ENCODE measurements at regions not wholly inside any gene's neighbourhood (a gene's known extent, or its start where the extent isn't known, plus 50 kb on each side); places are given as distances from the start of the nearest gene placed in this dataset.

GRCh38 chr12:76219806-76220205 is 128.4 kb downstream of the BBS10 start:
- H3K9me3 ChIP-seq, result no peaks in the 10 kb centered on the region
- H3K36me3 ChIP-seq, result no peaks in the 10 kb centered on the region
- no peak for DNase-seq
- H3K4me1 ChIP-seq, result no peaks in the 10 kb centered on the region
- intact Hi-C loops (cut with DNase I), result no loop called here
- H3K27ac ChIP-seq, result no peak overlapping the region
- no peak overlapping the region for H3K9ac ChIP-seq (ENCODE audit: low read depth in 2 of 2, low read length in 2 of 2)
- TF ChIP-seq CTCF (IDR thresholded peaks at IDR 0.05), result no peak
- H3K4me3 ChIP-seq, result no peak overlapping the region
- no peaks in the 10 kb centered on the region for H3K27me3 ChIP-seq

GRCh38 chr12:76216585-76217472 is 131.4 kb downstream of the BBS10 start:
- intact Hi-C loops (cut with DNase I), result no loop called here
- no peak overlapping the region for H3K9ac ChIP-seq (ENCODE audit: low read depth in 2 of 2, low read length in 2 of 2)
- no peaks in the 10 kb centered on the region for H3K27me3 ChIP-seq
- H3K9me3 ChIP-seq, result no peaks in the 10 kb centered on the region
- no peaks in the 10 kb centered on the region for H3K4me1 ChIP-seq
- H3K27ac ChIP-seq, result no peak overlapping the region
- H3K36me3 ChIP-seq, result no peaks in the 10 kb centered on the region
- TF ChIP-seq CTCF (IDR thresholded peaks at IDR 0.05), result no peak
- no peak for DNase-seq
- no peak overlapping the region for H3K4me3 ChIP-seq

- Histone ChIP-seq H3K4me3 (no peak overlapping the region), H3K9me3 (no peaks in the 10 kb centered on the region), H3K36me3 (no peaks in the 10 kb centered on the region), H3K4me1 (no peaks in the 10 kb centered on the region), H3K27me3 (no peaks in the 10 kb centered on the region), H3K9ac (ENCODE audit: low read depth in 2 of 2, low read length in 2 of 2) (no peak overlapping the region), H3K27ac (no peak overlapping the region)
- DNase-seq, result no peak
- no peak for TF ChIP-seq CTCF (IDR thresholded peaks at IDR 0.05)
- intact Hi-C loops (cut with DNase I), result no loop called here
These were observed 123.6 kb upstream of the NAP1L1 start for GRCh38 chr12:76208129-76208528.

GRCh38 chr12:76206677-76207072 is 122.2 kb upstream of the NAP1L1 start:
- H3K27me3 ChIP-seq, result no peaks in the 10 kb centered on the region
- H3K4me1 ChIP-seq, result no peaks in the 10 kb centered on the region
- no peak for DNase-seq
- no peaks in the 10 kb centered on the region for H3K9me3 ChIP-seq
- H3K4me3 ChIP-seq, result no peak overlapping the region
- no peak overlapping the region for H3K27ac ChIP-seq
- TF ChIP-seq CTCF (IDR thresholded peaks at IDR 0.05), result no peak
- no peak overlapping the region for H3K9ac ChIP-seq (ENCODE audit: low read depth in 2 of 2, low read length in 2 of 2)
- H3K36me3 ChIP-seq, result no peaks in the 10 kb centered on the region
- intact Hi-C loops (cut with DNase I), result no loop called here

GRCh38 chr12:76206039-76206676 is 121.7 kb upstream of the NAP1L1 start:
- no peak overlapping the region for H3K9ac ChIP-seq (ENCODE audit: low read depth in 2 of 2, low read length in 2 of 2)
- H3K4me1 ChIP-seq, result no peaks in the 10 kb centered on the region
- no peak for TF ChIP-seq CTCF (IDR thresholded peaks at IDR 0.05)
- no peaks in the 10 kb centered on the region for H3K9me3 ChIP-seq
- H3K4me3 ChIP-seq, result no peak overlapping the region
- intact Hi-C loops (cut with DNase I), result no loop called here
- H3K27ac ChIP-seq, result no peak overlapping the region
- no peaks in the 10 kb centered on the region for H3K36me3 ChIP-seq
- DNase-seq, result no peak
- H3K27me3 ChIP-seq, result no peaks in the 10 kb centered on the region

Measured in colonic mucosa (tissue), 4 donors.